ENCODE measurements at regions not wholly inside any gene's neighbourhood (a gene's known extent, or its start where the extent isn't known, plus 50 kb on each side); places are given as distances from the start of the nearest gene placed in this dataset.

- TF ChIP-seq RFX5 (IDR thresholded peaks at IDR 0.05; ENCODE audit: borderline replicate concordance, low read depth, low read length) = no peak
- no peak for TF ChIP-seq CTCF (IDR thresholded peaks at IDR 0.05; ENCODE audit: control extremely low read depth in 1 of 3, insufficient read depth in 1 of 3, low read depth in 1 of 3, low read length in 3 of 3)
- TF ChIP-seq SIRT6 (IDR thresholded peaks at IDR 0.05; ENCODE audit: low read length) = no peak
- TF ChIP-seq ASH2L (IDR thresholded peaks at IDR 0.05; ENCODE audit: low read length) = no peak
- TF ChIP-seq YY1 (IDR thresholded peaks at IDR 0.05; ENCODE audit: low read depth, low read length) = no peak
Observed at GRCh38 chr6:97919631-97920030, 636.6 kb upstream of the MMS22L start.
